Fibroblast of villous mesenchyme (primary cell): ENCODE measurements at regions not wholly inside any gene's neighbourhood (a gene's known extent, or its start where the extent isn't known, plus 50 kb on each side); places are given as distances from the start of the nearest gene placed in this dataset.

Experiments used
- DNase-seq: peaks from one replicate; pipeline ENCODE4 v3.0.0-alpha.2; 2010; ENCODE audit warnings: low read depth
- H3K4me3 ChIP-seq: 2 replicates; pipeline ENCODE4 v1.5.1; 2011; ENCODE audit warnings: low read depth, mild to moderate bottlenecking, low read length
- TF ChIP-seq, protein P1 (sequence below): IDR thresholded peaks from 2 replicates; pipeline ENCODE4 v1.5.1; 2012; ENCODE audit warnings: low read depth, mild to moderate bottlenecking, low read length; ENCODE audit not compliant: insufficient read depth

DNA sequence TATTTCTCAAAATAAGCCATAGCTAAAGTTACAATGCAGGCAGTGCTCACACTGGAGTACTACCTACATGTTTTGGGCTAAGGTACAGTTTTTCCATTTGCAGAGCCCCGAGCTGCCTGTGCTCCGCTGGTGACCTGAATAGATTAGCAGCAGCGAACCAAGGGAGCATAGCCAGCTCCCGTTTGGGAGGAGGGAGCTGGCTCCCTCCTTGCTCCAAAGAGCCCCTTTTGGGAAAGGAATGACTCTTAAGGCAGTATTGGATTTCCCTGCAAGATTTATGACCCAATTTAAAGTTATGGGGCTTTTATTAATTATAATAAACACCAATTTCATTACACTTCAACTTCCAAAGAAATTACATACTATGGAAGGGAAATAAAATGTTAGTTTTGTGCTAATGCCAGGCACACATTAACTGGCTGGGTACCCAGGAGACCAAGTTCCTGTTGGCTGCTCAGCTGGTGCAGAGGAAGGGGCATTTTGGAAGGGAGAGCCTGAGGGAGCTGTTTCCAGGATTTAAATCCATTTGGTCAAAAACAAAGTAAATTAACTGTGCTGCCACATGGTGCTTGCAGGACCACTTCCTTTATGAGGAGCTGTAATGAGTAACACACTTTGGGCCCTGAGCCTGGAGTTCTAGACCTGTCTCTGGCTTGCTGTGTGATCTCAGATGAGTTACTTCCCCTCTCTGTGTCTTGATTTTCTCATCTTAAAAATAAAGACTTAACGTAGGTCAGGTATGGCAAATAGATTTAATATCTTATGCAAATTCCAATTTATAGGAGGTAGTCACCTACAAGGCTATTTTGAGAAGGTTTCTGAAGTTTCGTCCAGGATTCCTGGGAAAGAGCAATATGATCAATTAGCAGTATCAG, 362.1 kb upstream of the CCL2 start:
- H3K4me3 ChIP-seq: no peak overlapping the region
- TF ChIP-seq, protein P1, sequence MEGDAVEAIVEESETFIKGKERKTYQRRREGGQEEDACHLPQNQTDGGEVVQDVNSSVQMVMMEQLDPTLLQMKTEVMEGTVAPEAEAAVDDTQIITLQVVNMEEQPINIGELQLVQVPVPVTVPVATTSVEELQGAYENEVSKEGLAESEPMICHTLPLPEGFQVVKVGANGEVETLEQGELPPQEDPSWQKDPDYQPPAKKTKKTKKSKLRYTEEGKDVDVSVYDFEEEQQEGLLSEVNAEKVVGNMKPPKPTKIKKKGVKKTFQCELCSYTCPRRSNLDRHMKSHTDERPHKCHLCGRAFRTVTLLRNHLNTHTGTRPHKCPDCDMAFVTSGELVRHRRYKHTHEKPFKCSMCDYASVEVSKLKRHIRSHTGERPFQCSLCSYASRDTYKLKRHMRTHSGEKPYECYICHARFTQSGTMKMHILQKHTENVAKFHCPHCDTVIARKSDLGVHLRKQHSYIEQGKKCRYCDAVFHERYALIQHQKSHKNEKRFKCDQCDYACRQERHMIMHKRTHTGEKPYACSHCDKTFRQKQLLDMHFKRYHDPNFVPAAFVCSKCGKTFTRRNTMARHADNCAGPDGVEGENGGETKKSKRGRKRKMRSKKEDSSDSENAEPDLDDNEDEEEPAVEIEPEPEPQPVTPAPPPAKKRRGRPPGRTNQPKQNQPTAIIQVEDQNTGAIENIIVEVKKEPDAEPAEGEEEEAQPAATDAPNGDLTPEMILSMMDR: no peak
- no peak for DNase-seq

DNA sequence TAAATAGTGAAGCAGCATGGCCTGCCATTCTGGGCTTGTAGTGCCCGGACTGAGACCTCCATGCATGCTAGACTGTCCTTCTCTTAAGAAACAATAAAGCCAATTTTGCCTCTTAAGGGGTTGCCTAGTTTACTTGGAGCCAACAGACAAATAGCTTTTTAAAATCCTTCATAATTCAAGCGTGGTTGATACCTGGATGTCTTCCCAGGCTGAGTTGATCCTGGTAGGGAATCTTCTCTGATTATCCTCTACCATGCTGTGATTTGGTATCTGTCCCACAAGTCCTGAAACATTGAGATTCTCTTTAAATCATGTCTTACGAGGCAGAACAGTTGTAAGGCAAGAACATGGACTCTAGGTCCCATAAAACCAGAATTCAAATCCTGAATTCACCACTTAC, 359.6 kb upstream of the CCL2 start:
- no peak for DNase-seq
- TF ChIP-seq, protein P1: no peak
- no peak overlapping the region for H3K4me3 ChIP-seq

DNA sequence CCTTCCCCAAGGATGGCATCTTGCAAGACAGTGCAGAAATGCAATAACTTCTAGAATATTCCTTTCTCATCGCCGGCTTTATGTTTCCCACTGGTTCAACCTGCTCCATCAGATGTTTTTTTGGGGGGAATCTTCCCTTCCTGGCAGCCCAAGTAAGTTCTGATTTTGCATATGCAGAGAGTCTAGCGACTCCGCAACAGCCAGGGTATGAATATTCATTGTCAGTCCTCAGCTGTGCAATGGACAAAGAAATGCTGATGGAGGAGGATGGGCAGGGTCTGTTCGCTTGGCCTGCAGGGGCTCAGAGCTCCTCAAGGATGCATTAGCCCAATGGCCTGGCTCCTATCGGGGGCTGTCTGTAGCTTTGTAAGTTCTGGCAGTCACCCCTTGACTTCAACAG, 358.8 kb upstream of the CCL2 start:
- DNase-seq: no peak
- H3K4me3 ChIP-seq: no peak overlapping the region
- TF ChIP-seq, protein P1: no peak

DNA sequence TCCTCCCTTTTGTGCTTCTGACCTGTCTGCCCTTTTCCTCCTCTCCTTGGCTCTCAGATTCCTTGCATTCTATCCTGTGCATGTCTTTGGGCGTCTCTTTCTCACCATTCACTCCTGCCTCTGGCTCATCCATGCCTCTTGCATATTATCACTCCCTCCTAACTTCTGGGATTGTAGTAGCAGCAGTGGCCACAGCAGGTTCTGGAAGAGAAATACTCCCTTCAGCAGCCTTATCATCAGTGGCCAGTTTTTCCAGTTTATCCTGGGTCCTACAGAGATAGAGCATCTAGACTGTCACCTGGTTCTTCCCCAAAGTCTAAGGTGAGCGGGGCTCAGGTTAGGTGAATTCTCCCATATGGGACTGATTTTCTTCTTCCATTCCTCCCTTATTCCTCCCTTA, 354.0 kb upstream of the CCL2 start:
- no peak for DNase-seq
- no peak overlapping the region for H3K4me3 ChIP-seq
- TF ChIP-seq, protein P1: no peak

DNA sequence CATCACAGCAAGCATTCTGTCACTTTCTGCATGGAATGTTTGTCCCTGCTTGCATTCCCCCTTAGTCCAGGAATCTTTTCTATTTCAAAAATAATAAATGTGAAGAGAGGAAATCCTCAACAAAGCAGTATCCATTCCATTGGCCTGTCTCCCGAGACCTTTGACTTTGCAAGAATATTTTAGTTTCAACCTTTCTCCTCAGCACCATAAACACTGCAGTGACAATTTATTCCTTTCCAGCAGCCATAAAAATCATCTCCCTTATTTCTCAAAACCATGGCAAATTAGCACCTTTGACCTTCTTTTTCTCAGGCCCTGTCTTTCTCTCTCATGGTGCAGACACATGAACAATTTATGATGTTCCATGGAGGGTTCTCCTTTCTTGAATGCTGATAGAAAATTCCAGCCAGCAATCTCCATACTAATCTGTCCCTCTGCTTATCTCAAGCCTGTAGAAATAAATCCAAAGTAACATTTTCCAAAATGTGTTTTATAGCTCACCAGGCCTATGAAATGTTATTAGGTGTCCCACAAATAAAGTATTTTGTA, 352.1 kb upstream of the CCL2 start:
- no peak overlapping the region for H3K4me3 ChIP-seq
- TF ChIP-seq, protein P1: no peak
- no peak for DNase-seq

DNA sequence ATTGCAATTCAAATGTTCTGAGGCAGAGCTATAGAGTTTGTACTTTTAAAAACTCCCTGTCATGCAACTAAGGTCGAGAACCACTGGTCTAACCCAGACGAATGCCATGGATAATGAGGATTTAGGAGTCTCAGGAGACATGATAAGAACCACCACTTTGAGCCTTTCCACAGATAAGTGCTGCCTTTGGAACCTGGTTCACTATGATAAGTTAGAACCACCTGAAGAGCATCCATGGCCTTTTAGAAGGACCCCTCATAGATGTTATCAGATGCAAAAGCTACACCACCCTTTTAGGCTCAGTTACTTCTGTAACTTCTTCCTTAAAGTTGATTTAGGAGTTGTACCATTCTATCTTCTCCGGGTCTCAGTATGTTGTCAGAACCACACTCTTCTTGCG, 350.6 kb upstream of the CCL2 start:
- DNase-seq: no peak
- TF ChIP-seq, protein P1: no peak

More for the DNA sequence above, 350.6 kb upstream of the CCL2 start:
- no peak overlapping the region for H3K4me3 ChIP-seq
